Duodenal mucosa (tissue), 2 donors: ENCODE measurements at regions not wholly inside any gene's neighbourhood (a gene's known extent, or its start where the extent isn't known, plus 50 kb on each side); places are given as distances from the start of the nearest gene placed in this dataset.

Source experiments
- H3K27ac ChIP-seq: one replicate; pipeline ENCODE4 v1.7.0; 2013; ENCODE audit warnings: low read depth, low read length
- H3K27me3 ChIP-seq, 2 donors: one replicate each; pipeline ENCODE4 v1.7.0; 2013; ENCODE audit warnings: low read length in 2 of 2, control low read depth in 1 of 2; ENCODE audit not compliant: insufficient read depth in 2 of 2, control insufficient read depth in 1 of 2
- H3K36me3 ChIP-seq, 2 donors: one replicate each; pipeline ENCODE4 v1.7.0; 2013; ENCODE audit warnings: low read length in 2 of 2, control low read depth in 1 of 2; ENCODE audit not compliant: insufficient read depth in 2 of 2, control insufficient read depth in 1 of 2
- H3K4me1 ChIP-seq, 2 donors: one replicate each; pipeline ENCODE4 v1.7.0; 2013; ENCODE audit warnings: low read length in 2 of 2, control low read depth in 1 of 2; ENCODE audit not compliant: insufficient read depth in 2 of 2, control insufficient read depth in 1 of 2
- H3K4me3 ChIP-seq, 2 donors: one replicate each; pipeline ENCODE4 v1.7.0; 2013; ENCODE audit warnings: low read length in 2 of 2, low read depth in 1 of 2
- H3K9ac ChIP-seq, 2 donors: one replicate each; pipeline ENCODE4 v1.7.0; 2013; ENCODE audit warnings: low read length in 2 of 2, low read depth in 1 of 2
- H3K9me3 ChIP-seq, 2 donors: one replicate each; pipeline ENCODE4 v1.7.0; 2013; ENCODE audit warnings: low read length in 2 of 2, control low read depth in 1 of 2; ENCODE audit not compliant: control insufficient read depth in 1 of 2

- Histone ChIP-seq H3K9ac (no peak overlapping the region), H3K27ac (no peak overlapping the region), H3K4me1 (peaks cover 0 to 5% of the 10 kb centered on the region in 2 donors), H3K4me3 (no peak overlapping the region), H3K36me3 (no peaks in the 10 kb centered on the region), H3K9me3 (no peaks in the 10 kb centered on the region), H3K27me3 (no peaks in the 10 kb centered on the region)
Measured at GRCh38 chr19:30318261-30318660, 53.9 kb upstream of the ZNF536 start.

- no peak overlapping the region for H3K4me3 ChIP-seq
- no peak overlapping the region for H3K27ac ChIP-seq
- no peaks in the 10 kb centered on the region for H3K27me3 ChIP-seq
- H3K9ac ChIP-seq: no peak overlapping the region
- H3K36me3 ChIP-seq: no peaks in the 10 kb centered on the region
- peaks cover 0 to 5% of the 10 kb centered on the region in 2 donors for H3K4me1 ChIP-seq
- H3K9me3 ChIP-seq: no peaks in the 10 kb centered on the region
Measured at GRCh38 chr19:30318936-30319335, 53.2 kb upstream of the ZNF536 start.

GRCh38 chr19:30319411-30319810 lies 52.8 kb upstream of the ZNF536 start:
- H3K27me3 ChIP-seq: no peaks in the 10 kb centered on the region
- no peak overlapping the region for H3K27ac ChIP-seq
- H3K9ac ChIP-seq: no peak overlapping the region
- H3K4me3 ChIP-seq: no peak overlapping the region
- H3K36me3 ChIP-seq: no peaks in the 10 kb centered on the region
- no peaks in the 10 kb centered on the region for H3K4me1 ChIP-seq
- no peaks in the 10 kb centered on the region for H3K9me3 ChIP-seq

GRCh38 chr19:30319876-30320275 lies 52.3 kb upstream of the ZNF536 start:
- Histone ChIP-seq H3K4me3 (no peak overlapping the region), H3K9ac (no peak overlapping the region), H3K9me3 (no peaks in the 10 kb centered on the region), H3K27me3 (no peaks in the 10 kb centered on the region), H3K36me3 (no peaks in the 10 kb centered on the region), H3K4me1 (no peaks in the 10 kb centered on the region), H3K27ac (no peak overlapping the region)

- peaks cover 0 to 2% of the 10 kb centered on the region in 2 donors for H3K4me1 ChIP-seq
- no peaks in the 10 kb centered on the region for H3K9me3 ChIP-seq
- H3K9ac ChIP-seq: no peak overlapping the region
- H3K4me3 ChIP-seq: no peak overlapping the region
- no peaks in the 10 kb centered on the region for H3K36me3 ChIP-seq
- H3K27ac ChIP-seq: no peak overlapping the region
- H3K27me3 ChIP-seq: no peaks in the 10 kb centered on the region
Measured at GRCh38 chr19:30320466-30320865, 51.7 kb upstream of the ZNF536 start.

GRCh38 chr19:30320916-30321315 lies 51.3 kb upstream of the ZNF536 start:
- Histone ChIP-seq H3K4me3 (no peak overlapping the region), H3K27ac (no peak overlapping the region), H3K9ac (no peak overlapping the region), H3K27me3 (no peaks in the 10 kb centered on the region), H3K36me3 (no peaks in the 10 kb centered on the region), H3K4me1 (peaks cover 0 to 4% of the 10 kb centered on the region in 2 donors), H3K9me3 (no peaks in the 10 kb centered on the region)
